Stimulated activated CD4-positive, alpha-beta T cell treated with anti-CD3 and anti-CD28 coated beads, TNF-alpha, amount 100 ng/mL, for 1 hour (primary cell): ENCODE measurements at regions not wholly inside any gene's neighbourhood (a gene's known extent, or its start where the extent isn't known, plus 50 kb on each side); places are given as distances from the start of the nearest gene placed in this dataset.

ENCODE experiments used
- DNase-seq, 3 donors: peaks; one replicate each; pipeline ENCODE4 v3.0.0-alpha.2; 2020; ENCODE audit warnings: low read depth in 3 of 3, low spot score in 1 of 3

DNA sequence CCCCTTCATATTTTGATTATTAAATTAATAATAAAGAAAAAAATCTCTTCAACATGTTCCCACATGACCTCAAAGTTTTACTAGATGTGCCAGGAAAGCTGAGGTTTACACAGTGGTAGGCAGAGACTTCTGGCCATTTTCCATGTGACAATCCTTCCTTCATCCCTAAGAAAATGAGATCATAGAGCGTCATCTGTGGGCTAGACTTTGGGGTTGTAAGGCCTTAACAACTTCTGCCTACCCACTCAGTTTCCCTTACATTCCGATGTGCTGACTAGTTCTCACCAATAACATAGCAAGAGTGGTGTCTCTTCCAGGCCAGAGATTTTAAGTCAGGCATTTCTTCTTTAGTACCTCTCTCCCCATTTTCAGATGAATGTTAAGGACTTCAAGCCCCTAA is 171.1 kb upstream of the PHF14 start:
- DNase-seq, result no peak

DNA sequence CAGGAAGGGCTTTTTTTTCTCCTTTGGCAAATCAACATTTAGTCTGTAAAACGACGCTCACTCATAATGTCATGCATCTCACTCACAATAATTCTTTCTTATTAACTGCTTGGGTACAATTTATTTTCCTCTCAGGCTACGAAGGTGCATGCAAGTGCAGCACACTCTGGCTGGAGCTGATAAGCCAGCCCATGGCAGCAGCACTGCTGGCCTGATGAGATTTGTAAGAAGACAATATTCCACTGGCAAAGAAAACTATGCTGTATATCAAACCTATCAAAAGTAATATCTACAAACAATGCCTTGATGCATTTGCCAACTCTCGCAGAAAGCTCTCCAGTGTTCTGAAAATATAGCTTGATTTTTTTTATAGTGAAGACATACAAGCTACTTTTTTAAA is 170.0 kb upstream of the PHF14 start:
- no peak for DNase-seq

DNA sequence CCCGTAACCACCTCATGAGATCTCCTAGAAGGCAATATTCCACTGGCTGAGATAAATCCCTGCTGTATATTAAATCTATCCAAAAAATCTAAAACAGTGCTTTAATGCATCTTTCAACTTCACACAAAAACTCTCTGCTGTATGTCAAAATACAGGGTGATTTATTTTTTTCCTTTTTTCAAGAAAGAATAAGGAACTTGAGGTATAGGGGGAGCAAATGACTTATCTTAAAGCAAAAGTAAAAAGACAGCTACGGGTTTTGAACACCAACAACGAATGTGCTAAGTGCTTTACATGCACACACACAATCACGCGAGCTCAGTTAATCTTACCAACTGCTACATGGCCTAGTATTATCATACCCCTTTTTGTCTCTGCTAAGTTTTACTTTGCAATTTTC is 168.9 kb upstream of the PHF14 start:
- DNase-seq, result no peak

DNA sequence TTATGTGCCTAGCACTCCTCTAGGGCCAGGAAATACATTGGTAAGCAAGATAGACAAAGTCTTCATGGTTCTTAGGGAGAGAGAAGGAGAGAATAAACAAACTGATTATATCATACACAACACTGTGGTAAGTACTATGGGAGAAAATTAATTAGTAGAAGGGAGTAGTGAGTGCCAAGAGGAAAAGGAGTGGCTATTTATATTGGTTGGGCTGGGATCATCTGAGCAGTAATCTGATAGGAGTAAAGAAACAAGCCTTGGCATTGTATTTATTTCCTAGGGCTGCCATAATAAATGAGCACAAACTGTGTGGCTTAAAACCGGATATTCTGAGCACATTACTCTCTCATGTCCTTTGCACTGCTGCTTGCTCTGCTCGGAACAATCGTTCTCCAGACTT is 158.1 kb upstream of the PHF14 start:
- DNase-seq, result no peak

DNA sequence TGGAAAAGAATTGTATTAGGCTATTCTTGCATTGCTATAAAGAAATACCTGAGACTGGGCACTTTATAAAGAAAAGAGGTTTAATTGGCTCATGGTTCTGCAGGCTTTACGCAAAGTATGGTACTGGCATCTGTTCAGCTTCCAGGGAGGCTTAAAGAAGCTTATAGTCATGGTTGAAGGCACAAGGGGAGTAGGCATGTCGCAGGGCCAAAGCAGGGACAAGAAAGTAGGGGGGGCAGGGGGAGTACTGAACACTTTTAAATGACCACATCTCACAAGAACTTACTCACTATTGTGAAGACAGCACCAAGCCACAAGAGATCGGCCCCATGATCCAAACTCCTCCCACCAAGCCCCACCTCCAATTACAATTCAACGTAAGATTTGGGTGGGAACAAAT is 152.5 kb upstream of the PHF14 start:
- DNase-seq, result no peak

DNA sequence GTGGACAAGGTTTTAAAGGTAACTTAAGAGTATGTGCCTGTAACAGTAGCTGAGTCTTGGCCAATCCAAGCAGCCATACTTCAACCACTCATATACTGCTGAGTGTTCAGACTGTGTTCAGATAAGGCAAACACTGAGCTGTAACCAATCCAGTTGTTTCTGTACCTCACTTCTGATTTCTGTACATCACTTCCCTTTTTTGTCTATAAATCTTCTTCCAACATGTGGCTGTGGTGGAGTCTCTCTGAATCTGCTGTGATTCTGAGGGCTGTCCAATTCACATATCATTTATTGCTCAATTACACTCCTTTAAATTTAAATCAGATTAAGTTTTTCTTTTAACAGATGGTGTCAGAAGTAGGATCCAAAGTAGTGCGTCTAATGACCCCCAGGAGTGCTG is 149.5 kb upstream of the PHF14 start:
- DNase-seq, result no peak

DNA sequence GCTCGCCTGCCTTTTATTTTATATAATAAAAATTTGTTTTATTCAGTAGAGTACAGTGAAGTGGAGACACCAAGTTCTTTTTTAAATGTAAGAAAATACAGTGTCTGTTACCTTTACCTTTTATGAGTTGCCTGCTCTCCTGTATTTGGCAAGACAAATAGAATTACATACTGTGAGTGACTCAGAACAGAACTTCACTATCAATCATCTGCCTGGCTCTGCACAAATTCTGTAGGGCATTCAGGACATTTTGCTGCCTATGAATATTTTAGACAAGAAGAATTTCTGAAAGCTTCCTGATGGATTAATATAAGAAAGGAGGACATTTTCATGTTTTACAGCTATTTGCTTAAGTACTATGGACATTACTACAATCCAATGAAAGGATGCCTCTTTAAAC is 135.4 kb upstream of the PHF14 start:
- DNase-seq, result no peak

DNA sequence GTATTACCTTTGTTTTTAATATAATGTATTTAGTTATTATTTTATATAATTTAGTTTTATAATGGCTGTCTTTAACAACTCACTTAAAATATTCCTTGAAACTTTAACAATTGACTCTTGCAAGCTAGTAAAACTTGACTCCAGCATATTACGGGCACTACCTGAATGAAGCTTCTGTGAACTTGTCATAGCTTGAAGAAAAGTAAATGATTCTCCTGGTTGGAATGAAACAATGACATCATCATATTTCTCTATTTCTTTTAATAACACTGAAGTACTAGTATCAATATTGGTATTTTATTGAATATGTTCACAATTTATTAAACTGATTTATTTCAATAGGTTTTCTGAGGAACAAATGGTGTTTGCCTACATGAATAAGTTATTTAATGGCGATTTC is 128.4 kb upstream of the PHF14 start:
- no peak for DNase-seq

DNA sequence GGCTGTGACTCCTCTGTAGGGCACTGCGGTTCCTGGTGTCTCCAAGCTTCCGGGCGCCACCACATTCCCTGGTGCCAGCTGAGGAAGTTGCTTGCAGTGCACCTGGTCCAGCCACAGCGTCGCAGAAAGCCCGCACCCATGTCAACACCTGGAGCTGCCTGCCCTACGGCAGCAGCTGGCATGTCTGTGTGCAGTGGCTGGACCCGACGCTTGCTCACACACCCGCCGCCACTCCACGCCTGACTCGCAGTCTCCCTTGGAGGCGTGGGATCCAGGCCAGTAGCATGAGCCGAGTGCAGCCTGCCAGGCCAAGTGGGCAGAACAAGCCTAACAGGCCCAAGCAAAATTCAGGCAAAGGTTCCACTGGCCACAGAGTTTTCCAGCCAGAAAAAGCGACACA is 118.1 kb upstream of the PHF14 start:
- no peak for DNase-seq

DNA sequence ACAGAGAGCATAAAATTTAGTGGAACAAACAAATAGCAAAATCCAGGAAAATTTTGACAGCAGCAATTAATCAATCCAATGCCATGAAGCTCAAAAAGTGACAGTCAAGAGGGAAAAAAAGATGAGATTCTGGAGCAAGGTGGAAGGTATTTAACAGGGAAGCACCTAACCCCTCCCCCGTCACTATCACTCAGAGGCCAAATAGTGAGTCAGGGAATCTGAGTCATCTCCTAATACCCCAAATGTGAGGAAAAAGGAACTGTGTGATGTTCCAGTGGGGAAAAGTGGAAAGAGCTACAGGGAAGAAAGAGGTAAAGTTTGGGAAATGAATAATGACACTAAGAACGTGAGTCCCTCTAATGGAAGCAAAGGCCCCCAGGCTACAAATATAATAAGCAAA is 113.2 kb upstream of the PHF14 start:
- no peak for DNase-seq

DNA sequence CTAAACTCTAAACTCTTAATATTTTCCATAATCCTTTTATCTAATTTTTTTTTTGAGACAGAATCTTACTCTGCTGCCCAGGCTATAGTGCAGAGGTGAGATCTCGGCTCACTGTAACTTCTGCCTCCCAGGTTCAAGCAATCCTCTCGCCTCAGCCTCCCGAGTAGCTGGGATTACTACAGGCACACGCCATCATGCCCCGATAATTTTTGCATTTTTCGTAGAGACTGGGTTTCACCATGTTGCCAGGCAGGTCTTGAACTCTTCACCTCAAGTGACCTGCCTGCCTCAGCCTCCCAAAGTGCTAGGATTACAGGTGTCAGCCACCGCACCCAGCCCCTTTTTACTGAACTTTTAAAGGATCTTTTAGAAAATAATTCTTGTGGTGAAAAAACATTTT is 110.2 kb upstream of the PHF14 start:
- DNase-seq, result no peak

DNA sequence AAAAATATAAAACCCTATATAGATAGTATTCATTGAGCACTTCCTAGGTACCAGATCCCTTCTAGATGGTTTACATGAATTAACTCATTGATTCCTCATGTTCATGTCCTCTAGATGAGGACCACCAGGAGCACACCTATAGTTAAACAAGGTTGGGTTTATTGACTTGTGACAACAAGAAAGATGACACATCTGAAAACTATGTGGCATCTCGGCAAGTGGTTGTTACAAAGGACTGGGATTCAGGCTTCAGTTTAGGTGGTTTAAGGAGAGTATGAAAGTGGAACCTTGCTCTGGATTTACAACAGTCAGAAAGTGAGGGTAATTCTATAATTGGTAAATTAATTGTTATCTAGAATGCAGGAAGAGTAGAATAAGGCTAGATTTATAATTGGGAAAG is 99.0 kb upstream of the PHF14 start:
- DNase-seq, result no peak

DNA sequence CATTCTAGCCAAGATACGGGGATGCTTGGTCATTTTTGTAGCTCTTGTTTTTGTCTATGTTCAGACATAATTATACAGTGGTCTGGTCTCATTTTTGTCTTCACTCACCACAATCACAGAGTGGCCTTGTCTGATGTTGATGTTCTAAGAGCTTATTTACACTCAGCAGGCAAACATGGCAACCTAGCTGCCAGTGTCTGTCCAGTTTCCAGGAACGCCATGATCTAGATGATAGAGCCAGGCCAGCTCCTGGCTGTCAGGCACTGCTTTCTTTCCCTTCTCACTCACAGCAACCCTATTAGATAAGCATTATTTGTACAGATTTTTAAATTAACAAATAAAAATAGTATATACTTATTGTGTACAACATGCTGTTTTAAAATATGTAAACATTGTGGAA is 98.6 kb upstream of the PHF14 start:
- no peak for DNase-seq

DNA sequence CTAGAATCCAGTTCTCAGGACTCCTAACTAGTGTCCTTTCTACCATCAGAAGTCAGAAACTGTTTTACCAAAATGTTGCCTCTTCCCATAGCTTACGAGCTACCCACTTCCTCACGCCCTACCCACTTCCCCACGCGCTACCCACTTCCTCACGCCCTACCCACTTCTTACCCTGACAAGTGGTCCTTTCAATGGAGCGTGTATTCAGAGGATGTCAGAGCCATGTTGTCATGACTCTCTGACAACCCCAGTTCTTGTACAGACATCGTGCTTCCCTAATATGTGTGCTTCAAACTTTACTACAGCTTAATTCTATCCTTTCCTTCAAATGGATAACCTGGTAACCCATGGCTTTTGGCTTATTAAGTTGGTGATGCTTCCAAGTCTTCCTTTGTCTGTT is 84.8 kb upstream of the PHF14 start:
- DNase-seq, result no peak

DNA sequence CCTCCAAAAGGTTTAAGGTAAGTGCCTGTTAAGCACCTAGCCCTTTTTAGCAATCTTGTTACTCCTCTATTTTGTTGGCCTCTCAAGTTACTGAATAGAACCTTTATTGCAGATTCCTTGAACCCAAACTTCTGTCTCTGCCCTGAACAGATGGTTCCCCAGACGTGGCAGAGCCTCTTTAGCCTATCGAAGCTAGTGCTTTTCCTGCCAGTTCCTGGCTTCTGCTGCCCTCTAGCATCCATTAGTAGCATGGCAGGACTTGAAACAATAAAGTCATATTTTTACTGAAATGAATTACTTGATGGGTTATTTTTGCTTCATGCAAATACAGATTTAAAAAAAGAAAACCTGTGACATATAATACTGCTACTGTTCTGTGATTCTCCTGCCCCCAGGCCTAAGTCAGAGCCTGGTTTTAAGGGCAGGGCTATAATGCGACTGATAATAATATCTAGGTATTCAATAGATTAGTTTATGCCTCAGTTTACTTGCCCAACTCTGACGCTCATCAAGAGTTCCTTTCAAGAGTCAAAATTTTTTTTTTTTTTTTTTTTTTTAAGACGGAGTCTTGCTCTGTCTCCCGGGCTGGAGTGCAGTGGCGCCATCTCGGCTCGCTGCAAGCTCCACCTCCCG is 84.3 kb upstream of the PHF14 start:
- peak in 1 of 3 donors; percentile 6 for DNase-seq

DNA sequence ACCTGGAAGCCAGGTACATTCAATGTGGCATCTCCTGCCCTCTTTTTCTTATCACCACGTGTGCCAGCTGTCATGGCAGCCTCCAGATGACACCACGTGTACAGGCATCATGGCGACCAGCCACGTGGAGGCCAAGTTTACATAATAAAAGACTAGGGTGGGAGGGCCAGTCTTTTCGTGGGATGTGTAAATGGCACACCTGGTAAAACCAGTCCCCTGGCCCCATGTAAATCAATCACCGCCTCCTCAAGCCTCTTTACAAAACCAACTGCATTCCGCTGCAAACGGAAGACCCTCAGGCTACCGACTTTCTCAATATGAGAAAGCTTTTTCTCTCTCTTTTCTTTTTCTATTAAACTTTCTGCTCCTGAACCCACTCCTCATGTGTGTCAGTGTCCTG is 65.1 kb upstream of the PHF14 start:
- DNase-seq, result no peak

DNA sequence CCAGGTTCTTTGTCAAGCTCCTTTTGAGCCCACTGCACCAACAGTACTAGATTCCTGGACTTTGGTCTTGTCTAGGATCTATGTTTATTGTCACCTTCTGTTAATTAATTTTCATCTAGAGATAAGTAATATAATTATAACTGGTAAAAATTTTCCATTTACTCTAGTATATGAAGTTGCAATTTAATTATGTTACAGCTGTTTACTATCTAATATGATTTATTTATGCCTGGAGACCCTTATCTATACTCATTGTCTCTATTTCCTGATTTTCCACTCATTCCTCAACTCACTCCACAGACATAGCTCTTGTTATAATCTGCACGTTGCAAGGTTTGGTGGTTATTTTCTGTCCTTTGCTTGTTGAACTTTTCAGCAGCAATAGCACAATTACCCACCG is 63.2 kb upstream of the PHF14 start:
- DNase-seq, result no peak

DNA sequence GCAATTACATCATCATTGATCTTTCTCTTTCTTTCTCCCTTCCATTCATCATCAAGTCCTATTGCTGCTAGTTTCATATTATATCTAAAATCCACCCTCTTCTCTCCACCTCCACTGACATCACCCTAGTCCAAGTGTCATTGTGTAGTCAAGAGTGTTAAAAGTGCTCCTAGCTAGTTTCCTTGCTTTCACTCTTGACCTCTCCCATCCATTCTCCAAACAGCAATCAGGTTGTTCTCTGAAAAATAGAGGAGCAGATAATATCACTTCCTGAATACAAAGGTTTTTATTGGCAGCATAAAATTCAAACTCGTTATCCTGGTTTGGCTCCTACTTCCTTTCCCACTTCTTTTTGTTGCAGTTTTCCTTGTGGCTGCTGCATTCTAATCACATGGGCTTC is 61.6 kb upstream of the PHF14 start:
- DNase-seq, result no peak

DNA sequence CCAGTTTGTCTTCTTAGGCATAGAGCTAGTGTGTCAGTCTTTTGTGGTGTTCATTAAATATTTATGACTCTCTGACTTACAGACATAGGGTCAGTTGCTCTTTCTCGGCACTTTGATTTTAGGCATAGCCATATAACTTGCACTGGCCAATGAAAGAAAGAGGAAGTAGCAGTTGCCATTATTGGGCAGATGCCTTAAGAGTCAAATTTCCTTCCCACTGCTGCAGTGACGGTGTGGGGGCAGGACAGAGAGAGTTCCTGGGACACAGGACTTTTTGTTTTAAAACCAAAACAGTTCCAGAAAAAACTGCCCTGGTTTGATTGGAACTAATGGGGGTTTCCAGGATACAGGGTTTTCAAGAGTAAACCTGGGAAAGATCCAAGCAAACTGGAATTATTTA is 60.2 kb upstream of the PHF14 start:
- no peak for DNase-seq

DNA sequence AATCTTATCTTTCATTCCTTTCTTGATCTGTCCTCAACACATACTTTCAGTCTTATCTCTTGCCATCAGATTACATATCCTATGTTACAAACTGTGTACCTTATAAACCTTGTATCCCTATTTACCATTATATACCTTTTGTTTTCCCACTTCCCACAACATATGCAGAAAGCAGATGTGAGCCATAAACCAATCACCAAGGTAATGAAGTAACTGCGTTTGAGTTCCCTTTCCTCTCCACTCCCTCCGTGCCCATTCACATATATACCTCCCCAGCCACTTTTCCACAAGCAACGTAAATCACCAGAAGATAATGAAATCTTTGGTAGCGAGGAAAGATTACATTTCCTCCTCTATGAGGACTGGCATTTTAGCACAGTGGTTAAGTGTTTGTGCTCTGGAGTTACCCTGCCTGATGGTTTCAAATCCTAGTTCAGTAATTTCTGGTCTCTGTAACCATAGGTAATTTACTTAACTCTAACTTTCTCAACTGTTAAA is 55.5 kb upstream of the PHF14 start:
- no peak for DNase-seq

DNA sequence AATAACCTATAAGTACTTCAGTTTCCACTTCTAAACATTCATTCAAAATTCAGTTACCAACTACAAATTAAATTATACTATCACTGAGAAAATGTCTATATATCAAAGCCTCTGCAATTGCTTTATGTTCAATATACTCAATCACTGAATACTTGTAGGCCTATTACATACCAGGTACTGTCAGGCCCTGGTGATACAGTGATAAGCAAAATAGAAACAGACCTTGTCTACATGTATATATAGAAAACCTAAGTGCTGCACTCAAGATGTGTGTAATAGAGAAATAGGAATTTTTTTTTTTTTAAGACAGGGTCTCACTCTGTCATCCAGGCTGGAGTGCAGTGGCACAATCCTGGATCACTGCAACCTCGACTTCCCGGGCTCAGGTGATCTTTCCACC is 53.7 kb upstream of the PHF14 start:
- DNase-seq, result no peak
